Endometrium (tissue), 2 donors: ENCODE measurements at regions not wholly inside any gene's neighbourhood (a gene's known extent, or its start where the extent isn't known, plus 50 kb on each side); places are given as distances from the start of the nearest gene placed in this dataset.
A peak's percentile ranks its signal among the peaks of the same experiment; 100 is the strongest.
"Not testable (repeated sequence)": the region's sequence is repeated elsewhere in the genome, so short reads cannot be mapped to it uniquely, and the experiment has no call there.

ENCODE experiments used
- FAIRE-seq: peaks from 2 replicates; lab custom pipeline; 2012; peaks lifted over from hg19 to GRCh38; lab: Jason Lieb, UNC
- donor health status: control.
- donor health status: control.

DNA sequence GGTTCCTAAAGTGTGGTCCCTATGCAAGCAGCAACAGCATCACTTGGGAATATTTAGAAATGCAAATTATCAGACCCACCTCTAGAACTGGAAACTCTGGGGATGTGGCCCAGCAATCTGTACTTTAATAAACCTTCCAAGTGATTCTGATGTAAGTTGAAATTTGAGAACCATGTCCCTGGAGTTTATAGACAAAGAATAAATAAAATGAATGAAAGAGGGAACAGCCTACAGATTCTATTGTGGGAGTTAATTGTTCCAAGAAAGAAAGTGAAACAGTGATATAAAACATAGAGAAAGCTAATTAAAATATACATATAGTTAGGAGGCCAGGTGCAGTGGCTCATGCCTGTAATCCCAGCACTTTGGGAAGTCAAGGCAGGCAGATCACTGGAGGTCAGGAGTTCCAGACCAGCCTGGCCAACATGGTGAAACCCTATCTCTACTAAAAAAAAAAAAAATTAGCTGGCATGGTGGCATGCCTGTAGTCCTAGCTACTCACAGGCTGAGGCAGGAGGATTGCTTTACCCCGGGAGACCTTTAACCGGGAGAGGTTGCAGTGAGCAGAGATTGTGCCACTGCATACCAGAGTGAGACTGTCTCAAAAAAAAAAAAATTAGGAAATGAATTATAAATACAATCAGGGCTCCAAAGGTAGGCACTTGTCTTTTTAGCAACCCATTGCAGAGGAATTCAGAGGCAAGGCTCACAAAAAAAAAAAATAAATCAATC is 507.5 kb downstream of the NAV3 start:
- FAIRE-seq: no peak

DNA sequence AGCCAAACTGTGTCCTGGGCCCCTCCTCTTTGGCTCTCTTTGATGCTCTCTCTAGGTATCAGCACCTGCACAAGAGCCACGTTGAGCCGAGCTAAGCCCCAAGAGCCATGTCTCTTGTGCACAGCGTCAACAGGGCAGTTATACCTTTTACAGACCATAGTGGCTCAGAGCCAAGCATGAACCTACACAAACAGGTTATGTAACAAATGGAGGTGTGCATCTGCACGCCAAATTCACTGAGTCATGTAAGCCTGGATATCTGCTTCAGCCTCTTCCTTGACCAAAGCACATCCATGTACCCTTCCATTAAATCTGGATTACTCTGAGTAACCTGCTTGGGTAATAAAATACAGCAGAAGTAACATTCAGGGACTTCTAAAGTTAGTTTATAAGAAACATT is 509.7 kb downstream of the NAV3 start:
- no peak for FAIRE-seq

- no peak for FAIRE-seq
These were observed 513.0 kb downstream of the NAV3 start for GRCh38 chr12:78343657-78344056.

DNA sequence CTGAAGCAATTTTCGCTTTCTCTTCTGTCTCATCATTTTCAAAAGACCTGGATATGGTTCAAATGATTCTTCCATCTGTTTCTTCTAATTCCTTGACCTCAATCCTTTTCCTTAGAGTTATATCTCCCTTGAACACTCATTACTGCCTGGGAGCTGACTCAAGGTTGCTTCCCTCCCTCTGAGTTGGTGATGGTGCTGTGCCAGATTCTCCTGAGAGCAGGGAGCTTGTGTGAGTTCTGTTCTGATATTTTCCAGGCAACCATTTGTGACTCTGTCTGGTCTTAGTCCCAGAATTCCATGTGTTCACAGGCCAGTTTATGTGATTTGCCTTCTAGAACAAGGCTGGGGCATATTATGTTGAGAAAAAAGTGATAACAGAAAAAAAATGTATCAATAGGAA is 505.1 kb upstream of the SYT1 start:
- FAIRE-seq: peak; percentile 83

GRCh38 chr12:78361683-78362082 is 502.9 kb upstream of the SYT1 start:
- no peak for FAIRE-seq

- FAIRE-seq: no peak
These were observed 493.3 kb upstream of the SYT1 start for GRCh38 chr12:78371284-78371683.

DNA sequence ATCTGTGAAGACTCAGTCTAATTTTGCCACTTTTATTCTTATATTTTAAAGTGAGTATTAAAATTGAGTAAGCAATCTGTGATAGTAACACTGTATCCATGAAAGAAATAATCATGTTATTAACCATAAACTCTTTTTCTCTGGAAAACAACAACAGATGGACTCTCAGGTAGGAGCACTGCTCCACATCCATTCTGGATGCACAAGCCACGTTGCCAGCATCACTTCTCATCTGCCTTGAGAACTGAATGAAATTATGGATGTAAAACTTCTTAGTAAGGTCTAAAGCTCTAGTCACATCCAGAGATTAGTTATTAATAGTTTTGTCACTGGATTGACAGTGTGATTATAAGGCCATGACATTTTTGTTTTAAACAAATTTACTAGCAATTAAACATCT is 489.1 kb upstream of the SYT1 start:
- no peak for FAIRE-seq

DNA sequence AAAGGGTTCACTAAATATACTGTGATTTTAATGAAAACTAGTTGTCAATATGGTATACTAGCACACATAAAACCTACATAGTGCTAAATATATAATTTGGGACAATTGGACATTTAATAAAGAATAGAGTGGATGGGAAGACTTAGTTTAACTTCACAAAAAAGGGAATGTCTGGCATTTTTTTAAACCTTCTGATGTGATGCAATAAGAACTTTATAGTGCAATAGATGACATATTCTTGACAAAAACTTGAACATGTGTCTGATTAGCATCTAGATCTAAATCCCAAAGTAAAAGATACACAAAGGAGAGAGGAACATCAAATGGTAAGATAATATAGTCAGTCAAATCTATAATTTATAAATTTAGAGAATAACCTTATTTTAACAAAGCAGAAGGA is 488.3 kb upstream of the SYT1 start:
- FAIRE-seq: no peak

DNA sequence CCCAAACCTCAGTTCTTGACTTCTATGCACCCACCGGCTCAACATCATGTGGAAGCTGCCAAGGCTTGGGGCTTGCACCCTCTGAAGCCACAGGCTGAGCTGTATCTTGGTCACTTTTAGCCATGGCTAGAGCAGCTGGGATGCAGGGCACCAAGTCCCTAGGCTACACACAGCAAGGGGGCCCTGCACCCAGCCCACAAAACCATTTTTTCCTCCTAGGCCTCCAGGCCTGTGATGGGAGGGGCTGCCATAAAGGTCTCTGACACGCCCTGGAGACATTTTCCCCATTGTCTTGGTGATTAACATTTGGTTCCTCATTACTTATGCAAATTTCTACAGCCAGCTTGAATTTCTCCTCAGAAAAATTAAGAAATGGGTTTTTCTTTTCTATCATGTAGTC is 485.5 kb upstream of the SYT1 start:
- FAIRE-seq: not testable (repeated sequence)

DNA sequence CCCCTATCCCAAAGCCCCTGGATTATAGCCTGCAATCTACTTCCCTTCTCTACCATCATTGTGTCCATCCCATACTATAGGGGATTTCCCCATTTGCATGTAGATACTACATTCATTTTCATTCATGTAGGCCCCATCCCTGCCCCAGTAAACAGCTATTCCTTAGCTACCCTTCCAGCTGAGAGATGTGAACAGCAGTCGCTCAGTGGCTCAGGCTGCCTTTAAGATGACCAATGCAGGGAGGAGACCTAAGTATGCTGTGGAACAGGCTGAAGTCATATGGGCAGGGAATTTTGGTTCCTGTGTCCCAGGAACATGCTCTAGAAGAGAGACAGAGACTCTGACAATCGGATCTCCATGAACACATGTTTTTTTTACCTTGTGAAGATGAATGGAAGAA is 481.2 kb upstream of the SYT1 start:
- no peak for FAIRE-seq

GRCh38 chr12:78384541-78384940 is 480.0 kb upstream of the SYT1 start:
- FAIRE-seq: no peak

- FAIRE-seq: no peak
These were observed 479.0 kb upstream of the SYT1 start for GRCh38 chr12:78385541-78385940.

GRCh38 chr12:78386871-78387270 is 477.7 kb upstream of the SYT1 start:
- peak; percentile 80 for FAIRE-seq

DNA sequence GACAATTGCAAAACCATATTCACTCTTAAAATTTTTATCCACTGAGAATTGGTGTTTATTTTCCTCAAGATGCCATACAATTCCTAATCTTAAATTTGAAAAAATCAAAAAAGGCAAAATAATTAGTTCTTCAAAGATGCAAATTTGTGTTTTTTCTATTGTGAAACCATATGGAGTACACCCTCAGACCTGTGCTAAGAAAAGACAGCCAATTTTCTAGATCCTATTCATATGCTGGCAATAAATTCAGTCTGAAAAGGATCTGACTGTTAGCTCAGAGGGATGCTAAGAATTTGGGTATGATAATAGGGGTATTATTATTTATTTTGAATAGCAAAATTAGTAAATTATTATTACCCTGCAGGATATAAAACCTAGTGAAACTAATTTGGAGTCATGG is 476.9 kb upstream of the SYT1 start:
- peak; percentile 71 for FAIRE-seq

- FAIRE-seq: no peak
These were observed 476.1 kb upstream of the SYT1 start for GRCh38 chr12:78388461-78388860.

GRCh38 chr12:78390920-78391319 is 473.7 kb upstream of the SYT1 start:
- no peak for FAIRE-seq

DNA sequence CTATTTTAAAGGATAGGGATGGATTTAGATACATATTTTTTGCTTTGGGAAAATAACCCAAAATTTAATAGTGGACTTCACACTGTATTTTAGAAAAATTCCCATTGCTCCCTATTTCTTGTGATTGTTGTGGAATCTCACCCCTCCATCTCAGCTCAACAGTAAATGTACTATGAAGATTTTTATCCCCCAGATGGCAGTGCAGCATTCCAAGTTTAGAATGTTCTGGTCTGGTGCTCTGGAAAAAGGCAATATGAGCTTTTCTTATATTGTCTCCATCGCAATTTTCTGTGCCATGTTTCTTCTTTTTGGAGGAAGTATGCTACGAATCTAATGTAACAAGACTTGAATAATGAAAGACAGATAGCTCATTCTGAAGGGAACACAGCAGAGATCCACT is 471.7 kb upstream of the SYT1 start:
- FAIRE-seq: peak; percentile 61

GRCh38 chr12:78395961-78396360 is 468.6 kb upstream of the SYT1 start:
- no peak for FAIRE-seq

GRCh38 chr12:78396538-78396937 is 468.0 kb upstream of the SYT1 start:
- FAIRE-seq: no peak

DNA sequence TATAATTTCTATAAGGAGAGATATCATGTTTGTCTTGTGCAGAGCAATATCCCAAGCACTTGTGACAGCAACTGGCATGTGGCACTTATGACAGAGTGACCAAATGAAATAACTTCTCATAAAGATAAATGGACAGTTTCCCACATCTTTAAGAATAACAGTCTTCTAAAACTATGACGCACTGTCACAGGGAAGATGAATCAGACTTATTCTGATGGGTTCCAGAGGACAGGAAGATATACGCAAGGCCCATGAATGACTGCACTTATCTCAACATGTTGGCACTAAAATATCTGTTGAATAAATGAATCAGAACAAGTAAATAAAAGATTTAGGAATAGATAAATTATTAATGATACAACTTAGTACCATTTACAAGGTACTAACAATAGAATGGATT is 465.8 kb upstream of the SYT1 start:
- FAIRE-seq: no peak

DNA sequence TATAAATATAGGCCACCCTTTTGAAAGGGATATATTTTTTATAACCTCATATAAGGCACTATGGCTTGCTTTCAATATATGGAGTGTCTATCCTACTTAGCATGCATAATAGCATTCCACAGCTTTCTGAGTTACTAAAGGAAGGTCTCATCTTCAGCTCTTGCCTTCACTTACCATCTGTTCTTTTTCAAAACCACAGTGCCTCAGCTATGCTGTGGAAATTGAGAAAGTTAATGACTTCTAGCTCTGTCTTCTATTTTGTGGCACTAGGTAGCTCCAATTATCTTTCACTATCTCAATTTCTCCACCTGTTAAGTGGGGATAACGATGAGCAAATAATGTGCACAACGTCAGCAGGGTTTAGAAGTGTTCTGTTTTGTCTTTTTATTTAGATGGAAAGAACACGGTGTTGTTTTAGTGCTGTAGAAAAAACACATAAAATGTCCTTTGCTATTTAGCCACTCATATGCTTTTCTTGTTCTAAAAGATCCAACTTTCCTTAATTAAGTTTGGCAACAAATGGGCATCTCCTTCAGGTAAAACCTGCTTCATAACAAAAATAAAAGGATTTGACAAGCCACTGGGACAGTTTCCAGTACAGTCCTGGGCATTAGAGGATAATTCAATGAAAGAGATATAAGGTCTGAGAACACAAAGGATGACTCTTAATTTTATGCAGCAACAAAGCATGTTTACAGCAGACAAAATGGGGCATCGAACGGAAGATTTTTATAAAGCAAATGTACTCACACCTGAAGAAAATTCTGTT is 462.0 kb upstream of the SYT1 start:
- no peak for FAIRE-seq

DNA sequence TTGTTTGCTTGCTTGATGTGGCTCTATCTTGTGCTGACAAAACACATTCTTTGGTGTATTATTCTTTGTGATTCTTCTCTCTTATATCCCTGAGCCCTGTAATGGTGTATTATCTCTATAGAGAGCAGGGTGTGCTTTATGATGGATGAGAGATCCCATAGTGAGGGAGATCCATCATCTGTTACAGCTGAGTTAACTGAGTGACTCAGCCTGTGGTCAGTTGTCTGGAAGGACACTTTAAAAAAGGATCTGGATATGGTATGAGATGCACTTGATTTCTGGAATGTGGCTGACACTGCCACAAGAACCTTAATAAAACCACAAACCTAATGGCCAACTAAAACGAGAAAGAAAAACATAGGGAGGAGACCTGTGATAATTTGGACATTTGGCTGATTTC is 461.4 kb upstream of the SYT1 start:
- FAIRE-seq: no peak

DNA sequence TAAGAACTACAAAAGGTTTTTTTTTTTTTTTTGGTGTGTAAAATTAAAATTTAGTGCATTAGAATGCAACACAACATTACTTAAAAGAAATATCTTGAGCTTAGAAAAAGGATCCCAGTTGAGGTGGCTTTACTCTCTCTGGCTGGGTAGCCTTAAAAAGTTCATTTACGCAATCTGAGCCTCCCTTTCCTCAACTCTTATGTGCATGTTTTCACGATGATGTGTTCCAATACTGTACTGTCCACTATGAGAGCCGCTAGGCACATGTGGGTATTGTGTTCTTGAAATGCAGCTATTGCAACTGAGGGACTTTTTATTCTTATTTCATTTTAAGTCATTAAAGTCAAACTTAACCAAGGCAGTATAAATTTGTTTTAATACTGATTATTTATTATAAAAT is 460.9 kb upstream of the SYT1 start:
- no peak for FAIRE-seq

- no peak for FAIRE-seq
These were observed 458.4 kb upstream of the SYT1 start for GRCh38 chr12:78406213-78406612.
